Panc1 (cell line): ENCODE measurements at regions not wholly inside any gene's neighbourhood (a gene's known extent, or its start where the extent isn't known, plus 50 kb on each side); places are given as distances from the start of the nearest gene placed in this dataset.

ENCODE experiments used
- CTCF ChIP-seq: fragments of 450-650 bp; IDR thresholded peaks from 2 replicates; pipeline ENCODE4 v1.5.1; 2017; ENCODE audit warnings: mild to moderate bottlenecking
- REST ChIP-seq, 2 experiments: IDR thresholded peaks; 2 replicates each; pipeline ENCODE4 v1.6.1; 2011 to 2012; ENCODE audit warnings: low read depth in 2 of 2, control low read depth in 1 of 2, low read length in 1 of 2, mild to moderate bottlenecking in 1 of 2, moderate library complexity in 1 of 2; ENCODE audit not compliant: insufficient read depth in 1 of 2

GRCh38 chr6:134669485-134669884, 280.4 kb downstream of the ALDH8A1 start:
- no peak for TF ChIP-seq CTCF
- no peak for TF ChIP-seq REST (IDR thresholded peaks at IDR 0.05; ENCODE audit: insufficient read depth in 1 of 2, low read depth in 2 of 2, low read length in 1 of 2)
